Chondrocyte (in vitro differentiated cells): ENCODE measurements at regions not wholly inside any gene's neighbourhood (a gene's known extent, or its start where the extent isn't known, plus 50 kb on each side); places are given as distances from the start of the nearest gene placed in this dataset.

Experiments used
- DNase-seq: peaks from one replicate; pipeline ENCODE4 v3.0.0; 2021; ENCODE audit warnings: mixed read lengths, low spot score
- H3K27ac Mint-ChIP-seq: one replicate; pipeline ENCODE4 v1.8.0; 2021; ENCODE audit warnings: mild to moderate bottlenecking, moderate library complexity, mixed read lengths; ENCODE audit not compliant: unreplicated experiment
- H3K27me3 Mint-ChIP-seq: 2 replicates; pipeline ENCODE4 v1.8.0; 2021; ENCODE audit warnings: low read depth, mixed read lengths
- H3K36me3 Mint-ChIP-seq: 2 replicates; pipeline ENCODE4 v1.8.0; 2021; ENCODE audit warnings: low read depth, mixed read lengths
- H3K4me1 Mint-ChIP-seq: 2 replicates; pipeline ENCODE4 v1.8.0; 2021; ENCODE audit warnings: low read depth, mild to moderate bottlenecking, mixed read lengths
- H3K4me3 Mint-ChIP-seq: one replicate; pipeline ENCODE4 v1.8.0; 2021; ENCODE audit warnings: mild to moderate bottlenecking, moderate library complexity, mixed read lengths; ENCODE audit not compliant: unreplicated experiment
- H3K9me3 Mint-ChIP-seq: 2 replicates; pipeline ENCODE4 v1.8.0; 2021; ENCODE audit warnings: low read depth, mixed read lengths
- TF ChIP-seq, protein P1 (sequence below): fragments of 200-600 bp; sonication (generic); IDR thresholded peaks from 2 replicates; pipeline ENCODE4 v1.5.0; 2021; ENCODE audit warnings: antibody characterized with exemption, mild to moderate bottlenecking, moderate library complexity

DNA sequence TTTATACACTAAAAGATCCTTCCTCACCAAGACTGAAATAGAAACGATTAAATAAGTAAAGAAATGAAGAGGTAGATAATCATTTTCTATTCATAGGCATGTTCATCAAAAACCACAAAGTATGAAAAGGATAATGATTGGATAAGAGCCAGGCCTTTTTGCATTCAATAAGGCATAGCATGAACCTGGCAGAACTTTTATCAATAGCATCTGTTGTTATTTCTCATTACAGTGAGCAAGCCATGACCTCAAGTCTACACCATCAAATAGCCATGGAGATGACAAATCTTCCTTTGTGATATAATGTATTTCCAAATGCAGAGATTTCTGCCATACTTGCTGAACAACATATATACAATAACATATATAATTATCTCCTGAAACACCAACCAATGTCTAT lies 206.0 kb upstream of the SLC7A11 start:
- peaks cover under 1% of the 10 kb centered on the region for H3K36me3 Mint-ChIP-seq
- TF ChIP-seq, protein P1, sequence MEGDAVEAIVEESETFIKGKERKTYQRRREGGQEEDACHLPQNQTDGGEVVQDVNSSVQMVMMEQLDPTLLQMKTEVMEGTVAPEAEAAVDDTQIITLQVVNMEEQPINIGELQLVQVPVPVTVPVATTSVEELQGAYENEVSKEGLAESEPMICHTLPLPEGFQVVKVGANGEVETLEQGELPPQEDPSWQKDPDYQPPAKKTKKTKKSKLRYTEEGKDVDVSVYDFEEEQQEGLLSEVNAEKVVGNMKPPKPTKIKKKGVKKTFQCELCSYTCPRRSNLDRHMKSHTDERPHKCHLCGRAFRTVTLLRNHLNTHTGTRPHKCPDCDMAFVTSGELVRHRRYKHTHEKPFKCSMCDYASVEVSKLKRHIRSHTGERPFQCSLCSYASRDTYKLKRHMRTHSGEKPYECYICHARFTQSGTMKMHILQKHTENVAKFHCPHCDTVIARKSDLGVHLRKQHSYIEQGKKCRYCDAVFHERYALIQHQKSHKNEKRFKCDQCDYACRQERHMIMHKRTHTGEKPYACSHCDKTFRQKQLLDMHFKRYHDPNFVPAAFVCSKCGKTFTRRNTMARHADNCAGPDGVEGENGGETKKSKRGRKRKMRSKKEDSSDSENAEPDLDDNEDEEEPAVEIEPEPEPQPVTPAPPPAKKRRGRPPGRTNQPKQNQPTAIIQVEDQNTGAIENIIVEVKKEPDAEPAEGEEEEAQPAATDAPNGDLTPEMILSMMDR = no peak
- no peak for DNase-seq
- H3K9me3 Mint-ChIP-seq = peaks cover 8% of the 10 kb centered on the region
- no peak overlapping the region for H3K4me3 Mint-ChIP-seq
- H3K27ac Mint-ChIP-seq = no peak overlapping the region
- no peaks in the 10 kb centered on the region for H3K27me3 Mint-ChIP-seq
- H3K4me1 Mint-ChIP-seq = peaks cover 3% of the 10 kb centered on the region

DNA sequence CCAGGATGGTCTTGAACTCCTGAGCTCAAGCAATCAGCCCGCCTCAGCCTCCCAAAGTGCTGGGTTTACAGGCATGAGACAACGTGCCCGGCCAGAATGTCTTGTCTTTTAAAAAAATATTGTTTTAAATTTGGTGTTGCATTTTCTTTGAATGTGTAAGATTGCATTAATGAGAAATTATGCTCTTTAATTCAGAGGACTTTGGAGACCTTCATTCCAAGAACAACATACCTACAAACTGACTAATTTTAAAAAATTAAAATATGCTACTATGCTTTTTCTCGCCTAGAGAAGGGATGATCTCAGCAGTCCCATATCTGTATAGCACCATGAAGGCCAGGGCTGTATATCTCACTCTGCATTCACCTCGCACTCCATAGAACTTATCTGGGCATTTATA lies 204.3 kb upstream of the SLC7A11 start:
- no peak overlapping the region for H3K4me3 Mint-ChIP-seq
- no peak overlapping the region for H3K27ac Mint-ChIP-seq
- peaks cover 13% of the 10 kb centered on the region for H3K9me3 Mint-ChIP-seq

DNA sequence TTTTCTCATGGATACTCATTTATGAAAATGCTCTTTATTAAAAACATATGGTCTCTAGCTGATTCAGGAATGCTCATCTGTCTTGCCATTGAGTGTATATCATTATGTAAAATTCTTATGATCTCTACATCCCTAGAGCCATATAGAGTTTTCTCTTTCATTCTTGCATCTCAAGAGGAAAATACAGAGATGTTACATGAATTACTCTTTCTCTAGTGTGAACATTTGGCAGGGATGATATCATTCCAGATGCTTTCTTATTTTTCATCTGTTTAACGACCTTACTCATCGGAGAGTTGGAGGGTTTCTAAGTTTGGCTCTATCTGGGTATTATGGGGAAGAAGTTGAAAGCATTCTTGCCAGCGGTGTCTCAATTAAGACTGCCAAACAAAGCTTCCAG lies 202.9 kb upstream of the SLC7A11 start:
- no peak overlapping the region for H3K27ac Mint-ChIP-seq
- H3K9me3 Mint-ChIP-seq = peaks cover 14% of the 10 kb centered on the region
- H3K27me3 Mint-ChIP-seq = no peaks in the 10 kb centered on the region
- no peak for DNase-seq
- peaks cover 3% of the 10 kb centered on the region for H3K4me1 Mint-ChIP-seq
- H3K4me3 Mint-ChIP-seq = no peak overlapping the region
- TF ChIP-seq, protein P1 = no peak
- H3K36me3 Mint-ChIP-seq = peaks cover 1% of the 10 kb centered on the region

More for the DNA sequence above, 204.3 kb upstream of the SLC7A11 start:
- TF ChIP-seq, protein P1 = no peak
- H3K4me1 Mint-ChIP-seq = peaks cover 3% of the 10 kb centered on the region
- H3K27me3 Mint-ChIP-seq = no peaks in the 10 kb centered on the region
- H3K36me3 Mint-ChIP-seq = peaks cover 1% of the 10 kb centered on the region
- no peak for DNase-seq

DNA sequence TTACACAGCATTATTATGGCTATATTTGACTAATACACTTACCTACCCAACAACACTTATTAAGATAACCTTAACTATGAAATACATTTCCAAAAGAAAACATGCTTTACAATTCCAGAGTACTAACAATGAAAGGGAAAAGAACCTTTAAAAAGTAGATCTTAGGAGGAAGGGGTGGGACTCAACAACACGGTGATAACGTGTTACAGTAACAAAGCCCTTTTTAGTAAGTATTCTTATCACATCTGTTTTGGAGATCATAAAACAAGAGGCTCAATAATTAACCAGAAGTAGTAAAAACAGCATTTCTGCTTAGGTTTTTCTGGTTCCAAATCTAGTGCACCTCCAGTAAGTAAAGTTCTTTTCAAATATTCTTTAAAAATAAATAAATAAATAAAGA lies 202.1 kb upstream of the SLC7A11 start:
- Mint-ChIP-seq H3K9me3 (peaks cover 14% of the 10 kb centered on the region), H3K27ac (no peak overlapping the region), H3K27me3 (no peaks in the 10 kb centered on the region), H3K4me3 (no peak overlapping the region), H3K36me3 (peaks cover 1% of the 10 kb centered on the region), H3K4me1 (peaks cover 9% of the 10 kb centered on the region)
- DNase-seq = no peak
- TF ChIP-seq, protein P1 = no peak

DNA sequence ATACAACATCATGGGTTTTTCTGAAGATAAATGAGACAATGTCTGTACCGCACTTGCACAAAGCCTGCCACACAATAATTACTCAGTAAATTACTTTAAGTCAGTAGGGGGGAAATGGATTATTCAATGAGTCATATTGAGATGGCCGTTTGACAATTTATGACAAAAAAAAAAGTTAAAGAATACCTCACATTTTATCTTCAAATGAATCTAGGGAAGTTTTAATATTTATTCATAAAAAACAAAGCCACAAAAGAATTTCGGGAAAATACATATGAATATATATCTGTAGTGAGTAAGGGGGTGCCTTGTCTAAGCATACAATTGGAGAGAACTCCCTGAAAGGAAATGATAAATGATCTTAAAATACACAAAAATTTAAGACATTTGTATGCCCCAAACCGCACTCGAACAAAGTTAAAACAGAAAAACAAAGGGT lies 197.0 kb upstream of the SLC7A11 start:
- H3K36me3 Mint-ChIP-seq = peaks cover 5% of the 10 kb centered on the region

More for the DNA sequence above, 197.0 kb upstream of the SLC7A11 start:
- Mint-ChIP-seq H3K27me3 (no peaks in the 10 kb centered on the region), H3K4me1 (peaks cover 11% of the 10 kb centered on the region), H3K4me3 (no peak overlapping the region), H3K9me3 (peaks cover 22% of the 10 kb centered on the region), H3K27ac (no peak overlapping the region)
- TF ChIP-seq, protein P1 = no peak
- no peak for DNase-seq
